IMR-90 (cell line): ENCODE measurements at regions not wholly inside any gene's neighbourhood (a gene's known extent, or its start where the extent isn't known, plus 50 kb on each side); places are given as distances from the start of the nearest gene placed in this dataset.
A peak's percentile ranks its signal among the peaks of the same experiment; 100 is the strongest.

ENCODE experiments used
- ATAC-seq: fragments of 200-7000 bp; cut with Tn5 transposase; 2 replicates; pipeline ENCODE4 v1.9.1; 2020; ENCODE audit warnings: low read depth, mild to moderate bottlenecking, moderate library complexity
- BruUV-seq: library from RNA; stranded (reverse); fragments of 400-500 nt; replicated peaks from 2 replicates; lab custom pipeline; 2021; lab: Mats Ljungman, UMichigan
- CTCF ChIA-PET: fragments of 300-600 bp; formaldehyde crosslinking; extraction: SDS; loops from one replicate; lab custom pipeline; 2021; ENCODE audit warnings: antibody characterized with exemption; lab: Yijun Ruan, JAX
- POLR2A ChIA-PET: fragments of 300-600 bp; sonication (Branson Sonifier 250); formaldehyde crosslinking; loops from one replicate; lab custom pipeline; 2022; ENCODE audit warnings: antibody characterized with exemption; ENCODE audit not compliant: unreplicated experiment; lab: Charles Lee
- DNase-seq: peaks from one replicate; pipeline ENCODE4 v3.0.0; 2013
- H2AFZ ChIP-seq: replicated peaks from 2 replicates; pipeline ENCODE3; 2013; ENCODE audit warnings: low read length, mild to moderate bottlenecking; ENCODE audit not compliant: poor library complexity
- H2AK5ac ChIP-seq: 2 replicates; pipeline ENCODE4 v1.6.1; 2013; ENCODE audit warnings: low read depth, low read length, inconsistent platforms
- H2AK9ac ChIP-seq: replicated peaks from 2 replicates; pipeline ENCODE3; 2013; ENCODE audit warnings: mild to moderate bottlenecking, low read depth, low read length, moderate library complexity; ENCODE audit not compliant: poor library complexity
- H2BK120ac ChIP-seq: 2 replicates; pipeline ENCODE4 v1.6.1; 2013; ENCODE audit warnings: low read depth, low read length, inconsistent platforms
- H2BK15ac ChIP-seq: 3 replicates; pipeline ENCODE4 v1.6.1; 2013; ENCODE audit warnings: low read depth, low read length, inconsistent platforms
- H2BK20ac ChIP-seq: 2 replicates; pipeline ENCODE4 v1.6.1; 2013; ENCODE audit warnings: low read depth, mild to moderate bottlenecking, inconsistent platforms, low read length, moderate library complexity
- H2BK5ac ChIP-seq: 2 replicates; pipeline ENCODE4 v1.6.1; 2013; ENCODE audit warnings: mild to moderate bottlenecking, low read depth, low read length, inconsistent platforms; ENCODE audit not compliant: poor library complexity, severe bottlenecking
- H3K14ac ChIP-seq: replicated peaks from 2 replicates; pipeline ENCODE4 v1.6.1; 2013; ENCODE audit warnings: low read depth, low read length, inconsistent platforms
- H3K18ac ChIP-seq: 2 replicates; pipeline ENCODE4 v1.6.1; 2013; ENCODE audit warnings: low read depth, low read length, control low read depth
- H3K23ac ChIP-seq: 2 replicates; pipeline ENCODE4 v1.6.1; 2013; ENCODE audit warnings: low read depth, low read length, inconsistent platforms
- H3K27ac ChIP-seq: 2 replicates; pipeline ENCODE4 v1.5.1; 2013; ENCODE audit warnings: mild to moderate bottlenecking, control low read depth, low read length; ENCODE audit not compliant: insufficient read depth
- H3K27me3 ChIP-seq: 2 replicates; pipeline ENCODE4 v1.6.1; 2013; ENCODE audit warnings: low read length; ENCODE audit not compliant: control insufficient read depth, insufficient read depth
- H3K36me3 ChIP-seq: 2 replicates; pipeline ENCODE4 v1.6.1; 2013; ENCODE audit warnings: low read length, mixed read lengths; ENCODE audit not compliant: control insufficient read depth, insufficient read depth
- H3K4ac ChIP-seq: 2 replicates; pipeline ENCODE4 v1.6.1; 2013; ENCODE audit warnings: low read depth, low read length, inconsistent platforms
- H3K4me1 ChIP-seq: 2 replicates; pipeline ENCODE4 v1.6.1; 2013; ENCODE audit warnings: low read length, mixed read lengths; ENCODE audit not compliant: control insufficient read depth, insufficient read depth
- H3K4me2 ChIP-seq: 2 replicates; pipeline ENCODE4 v1.6.1; 2013; ENCODE audit warnings: low read depth, mild to moderate bottlenecking, control low read depth, low read length, moderate library complexity
- H3K4me3 ChIP-seq: 2 replicates; pipeline ENCODE4 v1.5.1; 2013; ENCODE audit warnings: low read depth, mild to moderate bottlenecking, control low read depth, low read length, moderate library complexity; ENCODE audit not compliant: insufficient read depth
- H3K56ac ChIP-seq: 2 replicates; pipeline ENCODE4 v1.6.1; 2013; ENCODE audit warnings: low read length, inconsistent platforms; ENCODE audit not compliant: insufficient read depth; ENCODE audit errors: extremely low read depth
- H3K79me1 ChIP-seq, 2 experiments: 2 replicates each; pipeline ENCODE4 v1.6.1; 2013; ENCODE audit warnings: low read length in 2 of 2, inconsistent platforms in 1 of 2, low read depth in 1 of 2
- H3K9ac ChIP-seq: 2 replicates; pipeline ENCODE4 v1.6.1; 2013; ENCODE audit warnings: low read depth, low read length, control low read depth
- H3K9me1 ChIP-seq: 2 replicates; pipeline ENCODE4 v1.6.1; 2013; ENCODE audit warnings: low read length, inconsistent platforms; ENCODE audit not compliant: insufficient read depth
- H3K9me3 ChIP-seq: 2 replicates; pipeline ENCODE4 v1.6.1; 2013; ENCODE audit warnings: low read length; ENCODE audit not compliant: control insufficient read depth, insufficient read depth
- H4K20me1 ChIP-seq: 2 replicates; pipeline ENCODE4 v1.6.1; 2013; ENCODE audit warnings: low read length, inconsistent platforms; ENCODE audit not compliant: insufficient read depth
- H4K5ac ChIP-seq: 2 replicates; pipeline ENCODE4 v1.6.1; 2013; ENCODE audit warnings: mild to moderate bottlenecking, low read depth, low read length, control low read depth
- H4K8ac ChIP-seq, 2 experiments: 2 replicates each; pipeline ENCODE4 v1.6.1; 2013; ENCODE audit warnings: low read depth in 2 of 2, low read length in 2 of 2, control low read depth in 1 of 2, inconsistent platforms in 1 of 2
- H4K91ac ChIP-seq: 2 replicates; pipeline ENCODE4 v1.6.1; 2013; ENCODE audit warnings: low read depth, low read length, inconsistent platforms; ENCODE audit not compliant: insufficient read depth
- CEBPB ChIP-seq: IDR thresholded peaks from 2 replicates; pipeline ENCODE4 v1.6.1; 2012; ENCODE audit warnings: low read depth, low read length, improper control_type of control experiment
- FOS ChIP-seq: fragments of 150-350 bp; IDR thresholded peaks from 2 replicates; pipeline ENCODE4 v1.6.1; 2016; ENCODE audit warnings: low read depth, low read length
- MAZ ChIP-seq: IDR thresholded peaks from 2 replicates; pipeline ENCODE4 v1.6.1; 2012; ENCODE audit warnings: low read depth, mild to moderate bottlenecking, low read length, improper control_type of control experiment, moderate library complexity, borderline replicate concordance
- NFE2L2 ChIP-seq: fragments of 150-350 bp; IDR thresholded peaks from 2 replicates; pipeline ENCODE4 v1.6.1; 2016; ENCODE audit warnings: low read depth, mild to moderate bottlenecking, low read length
- POLR2A ChIP-seq: IDR thresholded peaks from 2 replicates; pipeline ENCODE4 v1.6.1; 2012; ENCODE audit warnings: mild to moderate bottlenecking, low read depth, low read length
- RFX5 ChIP-seq: IDR thresholded peaks from 2 replicates; pipeline ENCODE4 v1.8.0; 2012; ENCODE audit warnings: low read depth, mild to moderate bottlenecking, low read length, moderate library complexity
- USF2 ChIP-seq: fragments of 150-350 bp; IDR thresholded peaks from 2 replicates; pipeline ENCODE4 v1.6.1; 2017; ENCODE audit warnings: mild to moderate bottlenecking, antibody characterized with exemption, low read length, low read depth
- WGBS, 2 experiments: methylation state at CpG; one replicate each; pipeline versions ENCODE4 v1.1.5 to v1.1.7; 2013; ENCODE audit warnings: missing lambda C conversion rate in 2 of 2; ENCODE audit not compliant: insufficient read length in 1 of 2; ENCODE audit errors: extremely low coverage in 2 of 2; 5-methylcytosine and 5-hydroxymethylcytosine counted together
- dilution Hi-C: fragments of 300-500 bp; cut with HindIII; formaldehyde crosslinking; loops from one replicate; pipeline ENCODE4 v1.14.3; 2018; ENCODE audit warnings: low sequenced_read_pairs; ENCODE audit not compliant: unreplicated experiment
- in situ Hi-C: fragments of 300-500 bp; cut with MboI; formaldehyde crosslinking; loops from 3 replicates; pipeline ENCODE4 v1.14.3; 2019; ENCODE audit warnings: low sequenced_read_pairs, inconsistent platforms, mixed read lengths
- intact Hi-C: fragments of 100-400 bp; cut with micrococcal nuclease; formaldehyde crosslinking; loops from 2 replicates; pipeline ENCODE4 v1.10.0; 2022

- H4K5ac ChIP-seq: no peak overlapping the region
- TF ChIP-seq FOS (peak; percentile 59), RFX5 (no peak), POLR2A (no peak), MAZ (no peak), USF2 (no peak), NFE2L2 (no peak), CEBPB (peak; percentile 87)
- H3K27me3 ChIP-seq: no peaks in the 10 kb centered on the region
- 81% methylated on average over 7 of the region's 8 CpGs; no CpG with 5 or more reads in 1 of the 2 experiments for WGBS, 2 experiments
- no peak overlapping the region for H2BK20ac ChIP-seq
- BruUV-seq: no TSS peak
- H4K8ac ChIP-seq: no peak overlapping the region
- ChIA-PET CTCF (interaction anchor here (1.4 kb wide), 1 partner anchor 179 kb away, joined by 7 read pairs; no protein-coding TSS in a partner anchor), POLR2A (no interaction called here)
- no peaks in the 10 kb centered on the region for H3K9me3 ChIP-seq
- peak overlapping the region; percentile 59 for H2AK5ac ChIP-seq
- peaks cover 7% of the 10 kb centered on the region for H3K4me1 ChIP-seq
- in situ Hi-C loops (no loop called here), dilution Hi-C loops (no loop called here), intact Hi-C loops (no loop called here)
- H2AFZ ChIP-seq: peak overlapping the region; percentile 16
- H3K23ac ChIP-seq: no peak overlapping the region
- no peak overlapping the region for H2AK9ac ChIP-seq
- no peak overlapping the region for H3K56ac ChIP-seq
- DNase-seq: peak; percentile 82
- H3K18ac ChIP-seq: no peak overlapping the region
- H2BK5ac ChIP-seq: no peak overlapping the region
- H2BK15ac ChIP-seq: peak overlapping the region; percentile 9; the same call in 1 of the 3 replicates
- H3K27ac ChIP-seq: no peak overlapping the region
- no peak overlapping the region for H3K4me3 ChIP-seq
- H3K79me1 ChIP-seq: no peaks in the 10 kb centered on the region
- H3K4ac ChIP-seq: peak overlapping the region; percentile 64
- peak overlapping the region; percentile 62; the same call in 1 of the 2 replicates for H4K91ac ChIP-seq
- peak overlapping the region; percentile 71 for H2BK120ac ChIP-seq
- peak overlapping the region; percentile 11; the same call in 1 of the 2 replicates for H3K14ac ChIP-seq
- ATAC-seq: peak; percentile 73
- H3K9ac ChIP-seq: no peak overlapping the region
- no peaks in the 10 kb centered on the region for H3K9me1 ChIP-seq
- H3K36me3 ChIP-seq: no peaks in the 10 kb centered on the region
- H4K20me1 ChIP-seq: no peaks in the 10 kb centered on the region
- no peak overlapping the region for H3K4me2 ChIP-seq
Measured at GRCh38 chr9:22216730-22217172, 207.6 kb upstream of the CDKN2B start.
